SK-N-MC (cell line): ENCODE measurements at regions not wholly inside any gene's neighbourhood (a gene's known extent, or its start where the extent isn't known, plus 50 kb on each side); places are given as distances from the start of the nearest gene placed in this dataset.

Source experiments
- EZH2 ChIP-seq: fragments of 200-600 bp; sonication (generic); IDR thresholded peaks from one replicate; pipeline ENCODE4 v1.6.1; 2017; ENCODE audit warnings: antibody characterized with exemption
- FOXP2 ChIP-seq: optimal IDR thresholded peaks from 2 replicates; pipeline ENCODE3; 2011; ENCODE audit warnings: mild to moderate bottlenecking, moderate library complexity; ENCODE audit not compliant: insufficient read depth; ENCODE audit errors: extremely low read length, control extremely low read depth
- POLR2AphosphoS5 ChIP-seq: IDR thresholded peaks from 2 replicates; pipeline ENCODE4 v1.6.1; 2012; ENCODE audit warnings: mild to moderate bottlenecking, low read depth, low read length, borderline replicate concordance

DNA sequence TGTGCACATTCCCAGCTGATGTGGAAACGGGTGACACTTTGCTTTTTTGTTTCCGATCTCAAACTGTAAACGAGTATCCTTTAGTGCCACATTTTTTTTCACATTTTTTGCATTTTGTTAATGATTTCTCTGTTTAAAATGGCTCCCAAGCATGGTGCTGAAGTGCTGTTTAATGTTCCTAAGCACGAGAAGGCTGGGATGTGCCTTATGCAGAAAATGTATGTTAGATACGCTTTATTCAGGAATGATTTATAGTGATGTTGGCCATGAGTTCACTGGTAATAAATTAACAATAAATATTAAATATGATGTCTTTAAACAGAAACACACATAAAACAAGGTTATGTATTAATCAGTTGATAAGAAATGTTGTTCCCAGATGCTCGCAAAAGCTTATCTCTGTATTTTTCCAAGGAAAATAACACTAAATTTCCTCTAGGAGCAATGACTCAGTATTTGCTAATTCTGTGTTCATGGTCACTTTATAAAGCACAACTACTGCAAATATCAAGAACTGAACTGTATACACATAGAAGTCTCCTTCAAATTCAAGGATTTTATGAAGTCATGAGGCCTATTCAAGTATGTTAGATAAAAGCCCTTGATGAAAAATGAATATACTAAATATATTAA is 305.9 kb upstream of the SMIM30 start:
- TF ChIP-seq EZH2 (no peak), POLR2AphosphoS5 (no peak), FOXP2 (no peak)
